ACC112 (cell line): ENCODE measurements at regions not wholly inside any gene's neighbourhood (a gene's known extent, or its start where the extent isn't known, plus 50 kb on each side); places are given as distances from the start of the nearest gene placed in this dataset.
"Not testable (repeated sequence)": the region's sequence is repeated elsewhere in the genome, so short reads cannot be mapped to it uniquely, and the experiment has no call there.

Experiments
- H2AFZ ChIP-seq: fragments of 200-600 bp; sonication (generic); one replicate; pipeline ENCODE4 v1.6.0; 2017; ENCODE audit warnings: antibody characterized with exemption, low read length; ENCODE audit not compliant: unreplicated experiment
- H3K27ac ChIP-seq: fragments of 200-600 bp; sonication (generic); 2 replicates; pipeline ENCODE4 v1.5.1; 2014; ENCODE audit warnings: low read depth, mild to moderate bottlenecking, antibody characterized with exemption, low read length, moderate library complexity
- H3K27me3 ChIP-seq: fragments of 200-600 bp; sonication (generic); 2 replicates; pipeline ENCODE4 v1.6.1; 2014; ENCODE audit warnings: mild to moderate bottlenecking, antibody characterized with exemption, low read length, moderate library complexity, mixed read lengths; ENCODE audit not compliant: insufficient read depth
- H3K36me3 ChIP-seq: fragments of 200-600 bp; sonication (generic); 2 replicates; pipeline ENCODE4 v1.6.1; 2016; ENCODE audit warnings: mild to moderate bottlenecking, antibody characterized with exemption, low read length, moderate library complexity, mixed read lengths; ENCODE audit not compliant: insufficient read depth
- H3K4me1 ChIP-seq: fragments of 200-600 bp; sonication (generic); one replicate; pipeline ENCODE4 v1.6.1; 2016; ENCODE audit warnings: low read length, mixed read lengths; ENCODE audit not compliant: insufficient read depth, unreplicated experiment, control insufficient read depth
- H3K4me3 ChIP-seq: fragments of 200-600 bp; sonication (generic); 2 replicates; pipeline ENCODE4 v1.5.1; 2014; ENCODE audit warnings: mild to moderate bottlenecking, low read depth, low read length
- H3K79me2 ChIP-seq: fragments of 200-600 bp; sonication (generic); one replicate; pipeline ENCODE4 v1.6.0; 2016; ENCODE audit warnings: low read length; ENCODE audit not compliant: control insufficient read depth, unreplicated experiment, insufficient read depth

DNA sequence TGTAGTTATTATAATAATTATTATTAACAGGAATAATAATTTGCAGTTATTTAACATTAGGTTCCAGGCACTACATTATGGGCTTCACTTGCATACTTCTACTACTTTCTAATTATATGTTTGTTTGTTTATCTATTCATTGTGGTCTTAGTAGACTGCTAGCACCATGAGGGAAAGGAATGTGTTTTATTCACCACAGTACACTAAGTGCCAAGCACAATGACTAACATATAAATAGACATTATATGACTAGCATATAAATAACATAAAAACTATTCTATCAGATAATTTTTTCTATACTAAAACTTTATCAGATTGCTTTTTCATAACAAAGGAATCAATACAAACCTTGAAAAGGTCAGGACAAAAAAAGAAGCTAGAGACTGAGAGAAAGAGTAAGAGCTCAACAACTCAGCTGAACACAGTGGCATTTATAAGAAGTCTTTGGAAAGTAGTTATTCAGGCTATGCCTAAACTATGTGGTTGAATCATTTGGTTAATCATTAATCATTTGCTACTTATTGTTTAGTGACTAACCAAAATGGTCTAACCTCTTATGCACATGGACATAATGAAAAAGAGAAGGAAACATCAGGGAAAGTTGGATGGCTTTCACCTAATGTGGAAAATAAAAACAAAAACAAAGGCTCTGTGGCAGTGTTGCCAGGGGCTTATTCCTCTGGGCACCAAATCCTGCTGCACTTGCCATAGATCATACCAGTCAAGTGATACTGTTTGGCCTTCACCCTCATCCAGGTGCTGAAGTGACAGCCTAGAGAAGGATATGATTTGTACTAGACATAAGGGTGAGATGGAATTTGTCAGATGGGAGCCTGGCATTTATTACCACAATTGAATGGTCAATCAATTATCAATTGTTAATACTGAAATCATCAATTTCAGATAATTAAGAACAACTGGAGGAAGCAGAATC is 174.9 kb downstream of the ETAA1 start:
- Histone ChIP-seq H3K27ac (peak overlapping the region; percentile 95), H3K27me3 (no peaks in the 10 kb centered on the region), H3K36me3 (no peaks in the 10 kb centered on the region), H3K79me2 (no peaks in the 10 kb centered on the region), H2AFZ (no peak overlapping the region), H3K4me1 (peaks cover 41% of the 10 kb centered on the region), H3K4me3 (no peak overlapping the region)

DNA sequence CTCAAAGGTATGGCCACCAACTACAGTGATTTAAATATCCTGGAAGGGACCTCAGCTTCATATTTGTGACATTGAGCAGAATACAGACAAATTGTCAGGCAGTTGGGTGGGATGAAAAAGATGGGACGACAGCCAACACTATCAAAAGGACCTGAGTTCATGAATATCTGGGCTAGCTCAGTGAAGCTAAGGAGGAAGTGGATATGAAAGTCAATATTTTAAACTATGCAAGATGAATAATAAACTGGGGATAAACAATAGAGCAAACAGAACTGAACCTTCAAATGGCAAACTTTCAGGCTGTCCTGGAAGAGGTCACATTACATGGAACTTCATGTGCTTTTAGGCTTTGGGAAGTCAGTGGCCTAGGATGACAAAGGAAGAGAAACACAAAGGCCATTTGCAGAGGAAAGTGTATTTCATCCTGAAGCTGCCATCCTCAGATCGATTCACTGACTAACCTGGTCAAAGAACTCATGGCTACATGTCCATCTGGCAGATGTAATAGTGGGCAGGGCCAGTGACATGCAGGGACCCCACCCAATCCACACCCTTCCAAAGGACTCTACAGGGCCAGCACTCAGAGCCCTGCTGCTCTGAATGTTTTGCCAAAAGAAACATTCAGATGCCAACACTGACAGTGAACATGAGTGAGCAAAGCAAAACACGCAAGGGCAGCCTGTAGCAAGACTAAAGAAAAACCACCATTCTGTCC is 175.7 kb downstream of the ETAA1 start:
- Histone ChIP-seq H3K36me3 (no peaks in the 10 kb centered on the region), H3K4me1 (peaks cover 32% of the 10 kb centered on the region), H2AFZ (no peak overlapping the region), H3K27me3 (no peaks in the 10 kb centered on the region), H3K79me2 (no peaks in the 10 kb centered on the region), H3K4me3 (peak overlapping the region; percentile 41; the same call in 1 of the 2 replicates), H3K27ac (peak overlapping the region; percentile 95)

DNA sequence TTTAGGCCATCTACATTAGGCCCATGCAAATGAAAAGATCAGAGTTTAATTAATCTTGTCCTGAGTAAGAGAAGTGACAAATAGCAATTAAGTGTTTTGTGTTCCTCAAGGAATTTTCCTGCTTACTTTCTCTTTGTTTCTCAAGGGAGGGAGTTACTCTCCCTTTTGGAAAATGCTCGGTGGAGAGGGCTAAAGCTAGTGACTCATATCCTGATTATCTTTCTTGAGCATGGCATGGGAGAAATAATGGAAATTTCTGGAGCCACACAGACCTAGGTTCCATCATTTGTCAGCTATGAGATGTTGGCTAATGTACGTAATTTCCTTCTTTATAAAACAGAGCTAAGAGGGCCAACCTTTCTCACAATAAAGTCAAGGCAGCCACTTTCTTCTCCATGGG is 177.1 kb downstream of the ETAA1 start:
- Histone ChIP-seq H3K27ac (peak overlapping the region; percentile 95), H3K4me3 (peak overlapping the region; percentile 6; the same call in 1 of the 2 replicates), H3K36me3 (no peaks in the 10 kb centered on the region), H3K27me3 (no peaks in the 10 kb centered on the region), H2AFZ (peak overlapping the region; percentile 65), H3K4me1 (peaks cover 30% of the 10 kb centered on the region), H3K79me2 (no peaks in the 10 kb centered on the region)

DNA sequence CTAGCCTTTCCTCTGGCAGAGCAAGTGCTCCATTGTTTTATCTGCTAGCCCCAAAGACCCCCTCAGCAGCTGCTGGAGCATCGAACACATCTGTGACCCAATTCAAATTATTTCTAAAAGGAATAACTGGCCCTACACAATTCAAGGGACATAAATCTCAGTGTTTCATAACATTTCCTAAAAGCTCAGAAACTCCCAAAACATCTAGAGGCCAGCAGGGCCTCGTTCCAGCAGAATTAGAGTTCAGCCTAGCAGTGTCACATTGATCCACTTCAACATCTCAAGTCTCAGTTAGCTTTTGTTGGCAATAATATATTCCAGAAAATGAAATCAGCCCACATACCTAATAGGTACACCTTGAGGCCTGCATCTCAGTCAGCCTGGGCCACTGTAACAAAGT is 179.1 kb downstream of the ETAA1 start:
- H3K4me3 ChIP-seq: no peak overlapping the region
- H3K27ac ChIP-seq: no peak overlapping the region
- no peaks in the 10 kb centered on the region for H3K79me2 ChIP-seq
- H3K36me3 ChIP-seq: no peaks in the 10 kb centered on the region
- H2AFZ ChIP-seq: no peak overlapping the region
- H3K27me3 ChIP-seq: no peaks in the 10 kb centered on the region
- peaks cover 28% of the 10 kb centered on the region for H3K4me1 ChIP-seq

DNA sequence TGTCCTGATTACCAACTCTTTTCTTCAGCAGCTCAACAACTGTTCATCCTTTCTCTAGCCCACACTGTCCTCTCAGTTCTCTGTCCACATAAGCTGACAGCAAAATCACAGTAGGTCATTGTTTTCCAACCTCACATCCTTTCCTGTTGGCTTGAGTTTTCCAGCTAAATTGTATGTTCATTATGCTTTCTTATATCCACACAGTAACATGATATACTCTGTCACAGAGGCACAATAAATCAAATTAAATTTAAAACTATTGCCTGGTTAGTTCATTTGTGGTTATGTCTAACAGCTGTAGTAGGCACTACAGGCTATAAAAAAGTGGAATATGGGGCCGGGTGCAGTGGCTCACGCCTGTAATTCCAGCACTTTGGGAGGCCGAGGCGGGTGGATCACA is 179.9 kb downstream of the ETAA1 start:
- Histone ChIP-seq H3K4me3 (no peak overlapping the region), H3K27me3 (no peaks in the 10 kb centered on the region), H3K4me1 (peaks cover 27% of the 10 kb centered on the region), H3K27ac (no peak overlapping the region), H3K36me3 (no peaks in the 10 kb centered on the region), H2AFZ (no peak overlapping the region), H3K79me2 (no peaks in the 10 kb centered on the region)

DNA sequence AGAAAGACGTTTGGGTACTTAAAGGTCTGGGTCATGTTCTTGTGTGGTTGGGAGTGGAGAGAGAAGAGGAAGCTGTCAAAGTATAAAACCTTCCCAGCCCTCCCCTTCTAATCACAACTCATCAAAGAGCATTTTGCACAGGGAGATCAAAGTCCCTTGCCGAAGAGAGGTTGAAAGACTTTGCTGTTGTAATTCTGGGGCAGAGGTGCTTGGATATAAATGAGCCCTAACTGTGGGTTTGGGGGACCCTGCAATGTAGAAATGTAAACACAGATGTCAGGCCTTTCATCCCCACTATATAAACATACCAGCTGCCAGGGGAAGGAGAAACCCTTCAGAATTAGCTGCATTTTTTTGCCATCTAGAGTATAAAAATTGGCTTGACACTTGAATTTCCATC is 182.1 kb downstream of the ETAA1 start:
- no peak overlapping the region for H3K4me3 ChIP-seq
- no peak overlapping the region for H3K27ac ChIP-seq
- H3K27me3 ChIP-seq: no peaks in the 10 kb centered on the region
- H3K4me1 ChIP-seq: peaks cover 4% of the 10 kb centered on the region
- no peaks in the 10 kb centered on the region for H3K79me2 ChIP-seq
- H2AFZ ChIP-seq: no peak overlapping the region
- H3K36me3 ChIP-seq: no peaks in the 10 kb centered on the region

DNA sequence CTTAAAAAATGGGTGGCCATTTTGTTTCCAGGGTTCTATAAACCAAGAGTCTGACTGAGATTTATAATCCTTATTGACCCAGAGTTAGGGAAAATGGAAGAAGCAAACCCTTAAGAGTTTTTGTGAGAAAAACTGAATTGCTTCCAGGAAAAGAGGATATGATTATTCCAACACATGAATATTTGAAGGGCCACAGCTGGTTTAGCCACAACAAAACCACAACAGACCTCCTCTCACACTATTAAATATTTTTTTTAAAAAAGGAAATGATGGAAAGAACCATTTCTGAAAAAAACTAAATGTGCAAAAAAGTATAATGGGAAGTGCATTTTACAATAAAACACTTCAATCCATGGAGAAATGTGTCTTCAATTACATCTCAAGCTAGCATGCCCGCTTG is 182.7 kb downstream of the ETAA1 start:
- Histone ChIP-seq H3K36me3 (no peaks in the 10 kb centered on the region), H3K27me3 (no peaks in the 10 kb centered on the region), H3K79me2 (no peaks in the 10 kb centered on the region), H3K27ac (no peak overlapping the region), H3K4me1 (no peaks in the 10 kb centered on the region), H2AFZ (no peak overlapping the region), H3K4me3 (no peak overlapping the region)

DNA sequence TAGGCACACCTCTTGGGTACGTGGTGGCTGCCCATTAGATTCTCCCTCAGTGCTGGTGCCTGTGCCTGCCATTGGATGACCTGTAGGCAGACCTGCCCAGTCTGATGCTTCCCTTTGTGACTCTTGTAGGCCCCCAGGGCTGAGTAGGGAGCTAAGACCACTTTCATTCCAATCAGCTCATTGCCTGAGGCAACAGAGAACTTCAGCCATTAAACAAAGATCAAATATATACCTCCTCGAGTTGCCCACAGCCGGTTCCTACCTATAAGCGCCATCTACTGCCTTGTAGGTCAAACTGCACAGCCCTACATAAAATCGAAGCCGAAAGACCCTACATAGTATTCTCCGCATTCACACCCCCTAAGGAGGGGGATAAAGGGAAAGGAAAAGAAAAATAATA is 184.6 kb downstream of the ETAA1 start:
- Histone ChIP-seq H3K36me3 (no peaks in the 10 kb centered on the region), H3K27me3 (no peaks in the 10 kb centered on the region), H3K4me3 (no peak overlapping the region), H3K79me2 (no peaks in the 10 kb centered on the region), H3K27ac (no peak overlapping the region), H2AFZ (no peak overlapping the region), H3K4me1 (no peaks in the 10 kb centered on the region)

DNA sequence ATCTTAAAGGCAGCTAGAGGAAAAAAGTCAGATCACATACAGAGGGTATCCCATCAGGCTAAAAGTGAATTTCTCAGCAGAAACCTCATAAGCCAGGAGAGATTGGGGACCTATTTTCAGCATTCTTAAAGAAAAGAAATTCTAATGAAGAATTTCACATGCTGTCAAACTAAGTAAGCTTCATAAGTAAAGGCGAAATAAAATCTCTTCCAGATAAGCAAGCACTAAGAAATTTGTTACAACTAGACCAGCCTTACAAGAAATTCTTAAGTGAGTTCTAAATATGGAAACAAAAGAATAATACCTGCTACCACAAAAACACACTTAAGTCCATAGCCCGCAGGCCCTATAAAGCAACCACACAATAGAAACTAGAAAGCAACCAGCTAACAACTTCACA is 186.1 kb downstream of the ETAA1 start:
- Histone ChIP-seq H3K27me3 (no peaks in the 10 kb centered on the region), H2AFZ (no peak overlapping the region), H3K4me1 (no peaks in the 10 kb centered on the region), H3K4me3 (no peak overlapping the region), H3K27ac (no peak overlapping the region), H3K36me3 (no peaks in the 10 kb centered on the region), H3K79me2 (no peaks in the 10 kb centered on the region)

DNA sequence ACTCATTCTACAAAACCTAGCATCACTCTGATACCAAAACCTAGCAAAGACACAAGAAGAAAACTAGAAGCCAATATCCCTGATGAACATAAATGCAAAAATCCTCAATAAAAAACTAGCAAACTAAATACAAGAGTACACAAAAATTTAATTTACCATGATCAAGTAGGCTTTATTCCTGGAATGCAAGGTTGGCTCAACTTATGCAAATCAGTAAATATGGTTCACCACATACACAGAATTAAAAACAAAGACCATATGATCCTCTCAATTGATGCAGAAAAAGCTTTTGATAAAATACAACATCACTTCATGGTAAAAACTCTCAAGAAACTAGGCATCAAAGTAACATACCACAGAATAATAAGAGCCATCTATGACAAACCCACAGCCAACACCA is 188.3 kb downstream of the ETAA1 start:
- H3K4me1 ChIP-seq: no peaks in the 10 kb centered on the region
- H3K4me3 ChIP-seq: no peak overlapping the region
- H3K27me3 ChIP-seq: no peaks in the 10 kb centered on the region
- no peak overlapping the region for H2AFZ ChIP-seq
- no peaks in the 10 kb centered on the region for H3K36me3 ChIP-seq
- no peak overlapping the region for H3K27ac ChIP-seq
- H3K79me2 ChIP-seq: no peaks in the 10 kb centered on the region

DNA sequence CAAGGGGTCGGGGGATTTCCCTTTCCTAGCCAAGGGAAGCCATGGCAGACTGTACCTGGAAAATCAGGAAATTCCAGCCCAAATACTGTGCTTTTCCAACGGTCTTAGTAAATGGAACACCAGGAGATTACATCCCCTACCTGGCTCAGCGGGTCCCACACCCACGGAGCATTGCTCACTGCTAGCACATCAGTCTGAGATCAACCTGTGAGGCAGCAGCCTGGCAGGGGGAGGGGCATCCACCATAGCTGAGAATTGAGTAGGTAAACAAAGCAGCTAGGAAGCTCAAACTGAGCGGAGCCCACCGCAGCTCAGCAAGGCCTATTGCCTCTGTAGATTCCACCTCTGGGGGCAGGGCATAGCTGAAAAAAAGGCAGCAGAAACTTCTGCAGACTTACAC is 192.0 kb downstream of the ETAA1 start:
- H3K4me1 ChIP-seq, H3K27me3 ChIP-seq, H3K36me3 ChIP-seq, H3K27ac ChIP-seq, H2AFZ ChIP-seq, H3K79me2 ChIP-seq, H3K4me3 ChIP-seq: not testable (repeated sequence)
